Gastroesophageal sphincter (tissue), 3 donors: ENCODE measurements at regions not wholly inside any gene's neighbourhood (a gene's known extent, or its start where the extent isn't known, plus 50 kb on each side); places are given as distances from the start of the nearest gene placed in this dataset.

ENCODE experiments used
- EP300 ChIP-seq: sonication (generic); formaldehyde crosslinking; IDR thresholded peaks from one replicate; pipeline ENCODE4 v1.6.1; 2017; ENCODE audit warnings: antibody characterized with exemption, mild to moderate bottlenecking
- POLR2A ChIP-seq, 2 donors: fragments of 450-650 bp; IDR thresholded peaks; one replicate each; pipeline ENCODE4 v1.6.1; 2017; ENCODE audit warnings: antibody characterized with exemption in 2 of 2, mild to moderate bottlenecking in 2 of 2, moderate library complexity in 1 of 2
- POLR2AphosphoS5 ChIP-seq: sonication (generic); formaldehyde crosslinking; IDR thresholded peaks from one replicate; pipeline ENCODE4 v1.6.1; 2017; ENCODE audit warnings: antibody characterized with exemption
- TF ChIP-seq, protein P1 (sequence below), 4 experiments: fragments of 200-600 bp in 2 of 4; fragments of 450-650 bp in 2 of 4; sonication (generic) in 1 of 4; IDR thresholded peaks; one replicate each; pipeline ENCODE4 v1.5.1; 2017 to 2019; ENCODE audit warnings: antibody characterized with exemption in 4 of 4, mild to moderate bottlenecking in 2 of 4, moderate library complexity in 2 of 4

DNA sequence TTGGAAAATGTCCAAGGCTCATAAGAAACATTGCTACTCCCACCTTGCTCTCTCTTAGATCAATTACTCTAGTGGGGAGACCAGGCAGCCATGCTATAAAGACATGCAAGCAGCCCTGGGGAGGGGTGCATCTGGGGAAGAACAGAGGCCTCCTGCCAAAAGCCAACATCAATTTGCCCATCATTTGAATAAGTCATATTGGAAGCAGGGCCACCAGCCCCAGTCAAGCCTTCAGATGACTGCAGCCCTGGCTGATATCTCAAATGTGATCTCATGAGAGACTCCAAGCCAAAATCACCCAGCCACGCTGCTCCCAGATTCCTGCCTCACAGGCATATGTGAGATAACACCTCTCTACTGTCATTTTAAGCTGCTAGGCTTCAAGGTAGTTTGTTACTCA lies 157.5 kb upstream of the PDE1C start:
- TF ChIP-seq, protein P1, sequence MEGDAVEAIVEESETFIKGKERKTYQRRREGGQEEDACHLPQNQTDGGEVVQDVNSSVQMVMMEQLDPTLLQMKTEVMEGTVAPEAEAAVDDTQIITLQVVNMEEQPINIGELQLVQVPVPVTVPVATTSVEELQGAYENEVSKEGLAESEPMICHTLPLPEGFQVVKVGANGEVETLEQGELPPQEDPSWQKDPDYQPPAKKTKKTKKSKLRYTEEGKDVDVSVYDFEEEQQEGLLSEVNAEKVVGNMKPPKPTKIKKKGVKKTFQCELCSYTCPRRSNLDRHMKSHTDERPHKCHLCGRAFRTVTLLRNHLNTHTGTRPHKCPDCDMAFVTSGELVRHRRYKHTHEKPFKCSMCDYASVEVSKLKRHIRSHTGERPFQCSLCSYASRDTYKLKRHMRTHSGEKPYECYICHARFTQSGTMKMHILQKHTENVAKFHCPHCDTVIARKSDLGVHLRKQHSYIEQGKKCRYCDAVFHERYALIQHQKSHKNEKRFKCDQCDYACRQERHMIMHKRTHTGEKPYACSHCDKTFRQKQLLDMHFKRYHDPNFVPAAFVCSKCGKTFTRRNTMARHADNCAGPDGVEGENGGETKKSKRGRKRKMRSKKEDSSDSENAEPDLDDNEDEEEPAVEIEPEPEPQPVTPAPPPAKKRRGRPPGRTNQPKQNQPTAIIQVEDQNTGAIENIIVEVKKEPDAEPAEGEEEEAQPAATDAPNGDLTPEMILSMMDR (IDR thresholded peaks at IDR 0.05): no peak
- TF ChIP-seq EP300 (no peak), POLR2AphosphoS5 (no peak), POLR2A (IDR thresholded peaks at IDR 0.05) (no peak)
